ENCODE measurements at regions not wholly inside any gene's neighbourhood (a gene's known extent, or its start where the extent isn't known, plus 50 kb on each side); places are given as distances from the start of the nearest gene placed in this dataset.
"Not testable (repeated sequence)": the region's sequence is repeated elsewhere in the genome, so short reads cannot be mapped to it uniquely, and the experiment has no call there.

- no peak for ATAC-seq
Observed at GRCh38 chr4:38400946-38401345, 263.1 kb upstream of the KLF3 start.

GRCh38 chr4:38406243-38406642 lies 257.8 kb upstream of the KLF3 start:
- no peaks in the 10 kb centered on the region for H3K9me3 Mint-ChIP-seq
- H3K4me3 Mint-ChIP-seq: no peak overlapping the region
- H3K27me3 Mint-ChIP-seq: peaks cover 36% of the 10 kb centered on the region
- peaks cover 8% of the 10 kb centered on the region for H3K4me1 Mint-ChIP-seq
- H3K36me3 Mint-ChIP-seq: no peaks in the 10 kb centered on the region
- H3K27ac Mint-ChIP-seq: no peak overlapping the region
- ATAC-seq: no peak

More at GRCh38 chr4:38400946-38401345, 263.1 kb upstream of the KLF3 start:
- Mint-ChIP-seq H3K4me3 (no peak overlapping the region), H3K27ac (no peak overlapping the region), H3K27me3 (peaks cover 9% of the 10 kb centered on the region), H3K9me3 (peaks cover 7% of the 10 kb centered on the region), H3K36me3 (no peaks in the 10 kb centered on the region), H3K4me1 (peaks cover 8% of the 10 kb centered on the region)

- H3K36me3 Mint-ChIP-seq: no peaks in the 10 kb centered on the region
Observed at GRCh38 chr4:38409852-38410251, 254.1 kb upstream of the KLF3 start.

GRCh38 chr4:38411092-38411491 lies 252.9 kb upstream of the KLF3 start:
- H3K36me3 Mint-ChIP-seq: no peaks in the 10 kb centered on the region
- no peak overlapping the region for H3K27ac Mint-ChIP-seq
- H3K4me3 Mint-ChIP-seq: no peak overlapping the region
- H3K4me1 Mint-ChIP-seq: peaks cover 9% of the 10 kb centered on the region
- ATAC-seq: peak; percentile 12
- H3K27me3 Mint-ChIP-seq: peaks cover 48% of the 10 kb centered on the region
- H3K9me3 Mint-ChIP-seq: no peaks in the 10 kb centered on the region

More at GRCh38 chr4:38409852-38410251, 254.1 kb upstream of the KLF3 start:
- peaks cover 9% of the 10 kb centered on the region for H3K4me1 Mint-ChIP-seq
- no peak overlapping the region for H3K4me3 Mint-ChIP-seq
- no peak for ATAC-seq
- H3K27ac Mint-ChIP-seq: no peak overlapping the region
- H3K27me3 Mint-ChIP-seq: peaks cover 50% of the 10 kb centered on the region
- H3K9me3 Mint-ChIP-seq: no peaks in the 10 kb centered on the region

- H3K9me3 Mint-ChIP-seq: no peaks in the 10 kb centered on the region
Observed at GRCh38 chr4:38411981-38412536, 251.9 kb upstream of the KLF3 start.

GRCh38 chr4:38413524-38414341 lies 250.3 kb upstream of the KLF3 start:
- no peak for ATAC-seq
- no peak overlapping the region for H3K27ac Mint-ChIP-seq
- H3K27me3 Mint-ChIP-seq: peaks cover 38% of the 10 kb centered on the region
- H3K4me3 Mint-ChIP-seq: no peak overlapping the region
- no peaks in the 10 kb centered on the region for H3K9me3 Mint-ChIP-seq
- peaks cover 16% of the 10 kb centered on the region for H3K4me1 Mint-ChIP-seq
- no peaks in the 10 kb centered on the region for H3K36me3 Mint-ChIP-seq

More at GRCh38 chr4:38411981-38412536, 251.9 kb upstream of the KLF3 start:
- peaks cover 45% of the 10 kb centered on the region for H3K27me3 Mint-ChIP-seq
- no peak overlapping the region for H3K4me3 Mint-ChIP-seq
- no peaks in the 10 kb centered on the region for H3K36me3 Mint-ChIP-seq
- peaks cover 9% of the 10 kb centered on the region for H3K4me1 Mint-ChIP-seq
- ATAC-seq: no peak
- H3K27ac Mint-ChIP-seq: no peak overlapping the region

GRCh38 chr4:38414410-38414809 lies 249.6 kb upstream of the KLF3 start:
- ATAC-seq: no peak
- H3K27me3 Mint-ChIP-seq: peaks cover 36% of the 10 kb centered on the region
- H3K27ac Mint-ChIP-seq: no peak overlapping the region
- no peak overlapping the region for H3K4me3 Mint-ChIP-seq
- no peaks in the 10 kb centered on the region for H3K36me3 Mint-ChIP-seq
- peaks cover 16% of the 10 kb centered on the region for H3K4me1 Mint-ChIP-seq
- no peaks in the 10 kb centered on the region for H3K9me3 Mint-ChIP-seq

- Mint-ChIP-seq H3K27ac (no peak overlapping the region), H3K36me3 (peaks cover 6% of the 10 kb centered on the region), H3K4me3 (no peak overlapping the region)
Observed at GRCh38 chr4:38415682-38416081, 248.3 kb upstream of the KLF3 start.

GRCh38 chr4:38416450-38417014 lies 247.5 kb upstream of the KLF3 start:
- Mint-ChIP-seq H3K36me3 (peaks cover 6% of the 10 kb centered on the region), H3K27ac (no peak overlapping the region), H3K27me3 (peaks cover 21% of the 10 kb centered on the region), H3K4me3 (no peak overlapping the region), H3K4me1 (peaks cover 16% of the 10 kb centered on the region), H3K9me3 (peaks cover 6% of the 10 kb centered on the region)
- ATAC-seq: no peak

More at GRCh38 chr4:38415682-38416081, 248.3 kb upstream of the KLF3 start:
- peaks cover 23% of the 10 kb centered on the region for H3K27me3 Mint-ChIP-seq
- peaks cover 16% of the 10 kb centered on the region for H3K4me1 Mint-ChIP-seq
- no peak for ATAC-seq
- peaks cover 6% of the 10 kb centered on the region for H3K9me3 Mint-ChIP-seq

GRCh38 chr4:38420254-38420653 lies 243.7 kb upstream of the KLF3 start:
- not testable (repeated sequence) for H3K27ac Mint-ChIP-seq, H3K4me3 Mint-ChIP-seq, ATAC-seq, H3K4me1 Mint-ChIP-seq, H3K27me3 Mint-ChIP-seq, H3K36me3 Mint-ChIP-seq, H3K9me3 Mint-ChIP-seq

- Mint-ChIP-seq H3K27ac (no peak overlapping the region), H3K27me3 (peaks cover 8% of the 10 kb centered on the region), H3K4me1 (peaks cover 6% of the 10 kb centered on the region), H3K9me3 (peaks cover 9% of the 10 kb centered on the region), H3K4me3 (no peak overlapping the region), H3K36me3 (peaks cover 6% of the 10 kb centered on the region)
- no peak for ATAC-seq
Observed at GRCh38 chr4:38422850-38423249, 241.1 kb upstream of the KLF3 start.

GRCh38 chr4:38424151-38424871 lies 239.7 kb upstream of the KLF3 start:
- Mint-ChIP-seq H3K9me3 (peaks cover 9% of the 10 kb centered on the region), H3K27me3 (peaks cover 18% of the 10 kb centered on the region), H3K27ac (no peak overlapping the region), H3K4me3 (no peak overlapping the region), H3K36me3 (peaks cover 6% of the 10 kb centered on the region), H3K4me1 (no peaks in the 10 kb centered on the region)
- ATAC-seq: no peak

GRCh38 chr4:38426532-38426931 lies 237.5 kb upstream of the KLF3 start:
- no peak for ATAC-seq
- Mint-ChIP-seq H3K4me1 (no peaks in the 10 kb centered on the region), H3K27ac (no peak overlapping the region), H3K36me3 (no peaks in the 10 kb centered on the region), H3K9me3 (peaks cover 4% of the 10 kb centered on the region), H3K4me3 (no peak overlapping the region), H3K27me3 (peaks cover 18% of the 10 kb centered on the region)

- peaks cover 13% of the 10 kb centered on the region for H3K9me3 Mint-ChIP-seq
- no peak overlapping the region for H3K27ac Mint-ChIP-seq
- H3K4me3 Mint-ChIP-seq: no peak overlapping the region
- no peak for ATAC-seq
- H3K27me3 Mint-ChIP-seq: peaks cover 28% of the 10 kb centered on the region
- no peaks in the 10 kb centered on the region for H3K4me1 Mint-ChIP-seq
- no peaks in the 10 kb centered on the region for H3K36me3 Mint-ChIP-seq
Observed at GRCh38 chr4:38430841-38431240, 233.2 kb upstream of the KLF3 start.

GRCh38 chr4:38442073-38442788 lies 221.8 kb upstream of the KLF3 start:
- ATAC-seq: peak; percentile 71
- Mint-ChIP-seq H3K36me3 (no peaks in the 10 kb centered on the region), H3K9me3 (peaks cover 6% of the 10 kb centered on the region), H3K4me3 (no peak overlapping the region), H3K4me1 (peaks cover 6% of the 10 kb centered on the region), H3K27ac (no peak overlapping the region), H3K27me3 (peaks cover 9% of the 10 kb centered on the region)
